Natural killer cell treated with Interleukin-12 subunit alpha and Interleukin-12 subunit beta and Interleukin-15 and Interleukin-18, amount 100 ng/mL, for 72 hours (primary cell): ENCODE measurements at regions not wholly inside any gene's neighbourhood (a gene's known extent, or its start where the extent isn't known, plus 50 kb on each side); places are given as distances from the start of the nearest gene placed in this dataset.

ENCODE experiments used
- ATAC-seq, 2 donors: fragments of 150-1000 bp; cut with Tn5 transposase in 1 of 2; sonication (Bioruptor Pico), chemical (Tn5 transposase) in 1 of 2; 2 replicates each; pipeline ENCODE4 v1.10.0; 2021
- DNase-seq: peaks from one replicate; pipeline ENCODE4 v3.0.0; 2022; ENCODE audit warnings: low spot score
- H3K27ac Mint-ChIP-seq, 2 donors: 1 replicate in 1 of 2; 2 replicates in 1 of 2; pipeline ENCODE4 v1.8.0; 2022; ENCODE audit warnings: mixed read lengths in 2 of 2, mild to moderate bottlenecking in 1 of 2, moderate library complexity in 1 of 2
- H3K27me3 Mint-ChIP-seq, 2 donors: 1 replicate in 1 of 2; 2 replicates in 1 of 2; pipeline ENCODE4 v1.8.0; 2022; ENCODE audit warnings: mixed read lengths in 2 of 2
- H3K36me3 Mint-ChIP-seq: one replicate; pipeline ENCODE4 v1.8.0; 2022; ENCODE audit warnings: mixed read lengths
- H3K4me1 Mint-ChIP-seq, 2 donors: 1 replicate in 1 of 2; 2 replicates in 1 of 2; pipeline ENCODE4 v1.8.0; 2022; ENCODE audit warnings: low read depth in 2 of 2, mixed read lengths in 2 of 2, mild to moderate bottlenecking in 1 of 2
- H3K4me3 Mint-ChIP-seq: one replicate; pipeline ENCODE4 v1.8.0; 2022; ENCODE audit warnings: mixed read lengths
- H3K9me3 Mint-ChIP-seq: 2 replicates; pipeline ENCODE4 v1.8.0; 2022; ENCODE audit warnings: mixed read lengths

DNA sequence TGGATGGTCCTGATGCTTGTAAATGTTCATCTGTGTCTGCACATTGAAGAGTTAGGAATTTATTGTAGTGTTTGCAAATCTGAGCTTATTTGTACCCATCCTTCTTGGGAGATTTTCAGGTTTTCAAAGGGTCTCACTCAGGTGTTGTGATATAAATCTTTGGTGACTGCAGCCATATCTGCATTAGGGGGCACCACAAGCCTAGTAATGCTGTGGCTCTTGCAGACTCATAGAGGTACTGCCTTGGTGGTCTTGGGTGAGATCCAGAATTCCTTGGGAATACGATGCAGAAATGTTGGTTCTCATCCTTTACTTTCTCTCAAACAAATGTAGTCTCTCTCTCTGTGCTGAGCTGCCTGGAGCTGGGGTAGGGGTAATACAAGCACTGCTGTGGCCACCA is 405.9 kb downstream of the TTLL7 start:
- H3K4me1 Mint-ChIP-seq = no peaks in the 10 kb centered on the region

GRCh38 chr1:83588140-83588539 is 410.8 kb downstream of the TTLL7 start:
- DNase-seq = no peak
- H3K36me3 Mint-ChIP-seq = no peaks in the 10 kb centered on the region
- no peaks in the 10 kb centered on the region for H3K4me1 Mint-ChIP-seq
- H3K4me3 Mint-ChIP-seq = no peak overlapping the region
- H3K27ac Mint-ChIP-seq = no peak overlapping the region
- no peaks in the 10 kb centered on the region for H3K27me3 Mint-ChIP-seq
- H3K9me3 Mint-ChIP-seq = peaks cover 36% of the 10 kb centered on the region
- ATAC-seq = no peak

More for the DNA sequence above, 405.9 kb downstream of the TTLL7 start:
- Mint-ChIP-seq H3K36me3 (no peaks in the 10 kb centered on the region), H3K9me3 (peaks cover 26% of the 10 kb centered on the region), H3K27me3 (no peaks in the 10 kb centered on the region), H3K27ac (no peak overlapping the region), H3K4me3 (no peak overlapping the region)
- ATAC-seq = no peak
- DNase-seq = no peak

GRCh38 chr1:83583351-83584014 is 415.4 kb downstream of the TTLL7 start:
- Mint-ChIP-seq H3K4me3 (no peak overlapping the region), H3K36me3 (no peaks in the 10 kb centered on the region), H3K27me3 (no peaks in the 10 kb centered on the region), H3K27ac (no peak overlapping the region), H3K9me3 (peaks cover 20% of the 10 kb centered on the region), H3K4me1 (no peaks in the 10 kb centered on the region)
- no peak for DNase-seq
- no peak for ATAC-seq

- Mint-ChIP-seq H3K27ac (no peak overlapping the region), H3K9me3 (peaks cover 18% of the 10 kb centered on the region), H3K27me3 (no peaks in the 10 kb centered on the region), H3K4me3 (no peak overlapping the region), H3K36me3 (no peaks in the 10 kb centered on the region), H3K4me1 (no peaks in the 10 kb centered on the region)
- ATAC-seq = no peak
- DNase-seq = no peak
Observed at GRCh38 chr1:83581747-83582146, 417.2 kb downstream of the TTLL7 start.

GRCh38 chr1:83574791-83575190 is 424.1 kb downstream of the TTLL7 start:
- Mint-ChIP-seq H3K4me3 (no peak overlapping the region), H3K4me1 (no peaks in the 10 kb centered on the region), H3K36me3 (no peaks in the 10 kb centered on the region), H3K27ac (no peak overlapping the region), H3K27me3 (no peaks in the 10 kb centered on the region), H3K9me3 (peaks cover 7% of the 10 kb centered on the region)
- DNase-seq = no peak
- ATAC-seq = no peak

- no peaks in the 10 kb centered on the region for H3K36me3 Mint-ChIP-seq
- peaks cover 14% of the 10 kb centered on the region for H3K9me3 Mint-ChIP-seq
- DNase-seq (no peak), ATAC-seq (no peak)
- no peaks in the 10 kb centered on the region for H3K4me1 Mint-ChIP-seq
- H3K27me3 Mint-ChIP-seq = no peaks in the 10 kb centered on the region
- H3K27ac Mint-ChIP-seq = no peak overlapping the region
- H3K4me3 Mint-ChIP-seq = no peak overlapping the region
Observed at GRCh38 chr1:83573776-83574175, 425.2 kb downstream of the TTLL7 start.

DNA sequence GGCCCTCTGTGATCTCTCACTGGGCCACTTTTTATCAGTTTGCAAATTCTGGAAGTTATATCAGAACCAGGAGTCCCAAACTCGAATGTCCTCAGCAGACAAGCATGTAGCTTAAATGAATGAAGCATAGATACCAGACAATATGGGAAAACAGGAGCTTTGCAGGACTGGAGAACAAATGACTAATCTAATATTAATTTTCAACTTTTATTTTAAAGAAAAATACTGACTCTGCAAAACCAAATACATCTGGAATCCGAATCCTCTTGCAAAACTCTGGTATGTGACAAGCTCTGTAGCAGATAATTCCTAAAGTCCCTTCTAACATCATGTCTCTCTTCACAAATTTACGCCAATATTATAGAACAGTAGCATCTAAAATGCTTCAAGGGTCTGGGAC is 427.4 kb downstream of the TTLL7 start:
- Mint-ChIP-seq H3K4me1 (no peaks in the 10 kb centered on the region), H3K27ac (no peak overlapping the region), H3K9me3 (peaks cover 13% of the 10 kb centered on the region), H3K4me3 (no peak overlapping the region), H3K36me3 (no peaks in the 10 kb centered on the region), H3K27me3 (no peaks in the 10 kb centered on the region)
- DNase-seq = no peak
- no peak for ATAC-seq

DNA sequence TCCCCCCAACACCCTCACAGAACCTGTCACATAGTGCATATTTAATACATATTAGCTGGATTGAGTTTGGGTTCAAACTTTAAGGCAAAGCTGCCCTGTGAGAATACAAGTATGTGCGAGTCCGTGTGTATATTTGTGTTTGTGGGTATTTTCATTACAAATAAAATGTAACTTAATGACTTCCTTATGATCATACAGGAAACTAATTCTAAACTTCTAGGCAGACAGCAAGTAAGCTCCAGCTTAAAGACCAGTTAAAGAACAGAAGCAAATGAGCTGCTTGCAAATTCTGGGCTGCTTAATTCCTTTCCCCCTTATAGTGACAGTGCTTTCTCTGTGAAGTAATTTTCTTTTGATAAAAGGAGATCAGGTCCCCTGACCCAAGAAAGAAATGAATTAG is 437.6 kb downstream of the TTLL7 start:
- H3K9me3 Mint-ChIP-seq = peaks cover 14% of the 10 kb centered on the region
- no peak overlapping the region for H3K27ac Mint-ChIP-seq
- ATAC-seq (no peak), DNase-seq (no peak)
- no peaks in the 10 kb centered on the region for H3K27me3 Mint-ChIP-seq
- H3K36me3 Mint-ChIP-seq = no peaks in the 10 kb centered on the region
- no peak overlapping the region for H3K4me3 Mint-ChIP-seq
- H3K4me1 Mint-ChIP-seq = no peaks in the 10 kb centered on the region

DNA sequence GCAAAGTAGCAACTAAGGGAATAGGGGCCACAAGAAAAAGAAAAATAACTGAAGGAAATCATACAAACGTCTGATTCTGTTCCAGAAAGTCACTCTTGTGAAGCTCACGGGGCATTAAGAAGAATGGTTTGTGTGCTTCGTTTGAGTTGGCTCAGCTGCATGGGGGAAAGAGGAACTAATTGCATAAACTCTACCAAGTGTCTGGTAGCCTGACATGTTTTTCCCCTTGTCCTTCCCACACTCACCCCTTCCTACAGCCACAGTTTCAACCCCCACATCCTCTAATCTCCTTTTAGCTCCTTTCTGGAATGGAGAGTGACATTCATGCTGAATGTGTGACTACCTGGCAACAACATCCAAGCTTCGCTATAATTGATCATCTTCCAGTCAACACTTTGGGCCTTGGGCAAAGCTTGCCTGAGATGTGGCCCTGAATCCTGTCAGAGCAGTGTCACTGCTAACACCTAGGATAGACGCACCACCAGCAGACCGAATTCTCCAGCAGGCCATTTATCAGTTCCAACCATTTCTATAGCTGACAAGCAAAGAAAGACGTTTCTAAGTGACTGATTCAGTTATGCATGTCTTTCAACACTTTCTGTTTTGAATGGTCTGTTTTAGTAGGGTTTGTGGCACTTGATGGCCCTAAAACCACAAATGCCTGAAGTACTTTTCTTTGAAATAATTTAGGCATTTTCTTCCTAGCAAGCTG is 439.6 kb downstream of the TTLL7 start:
- ATAC-seq (no peak), DNase-seq (no peak)
- no peaks in the 10 kb centered on the region for H3K36me3 Mint-ChIP-seq
- H3K9me3 Mint-ChIP-seq = peaks cover 11% of the 10 kb centered on the region
- no peaks in the 10 kb centered on the region for H3K4me1 Mint-ChIP-seq
- no peak overlapping the region for H3K4me3 Mint-ChIP-seq
- no peaks in the 10 kb centered on the region for H3K27me3 Mint-ChIP-seq
- no peak overlapping the region for H3K27ac Mint-ChIP-seq

- ATAC-seq = no peak
- Mint-ChIP-seq H3K27me3 (no peaks in the 10 kb centered on the region), H3K4me1 (no peaks in the 10 kb centered on the region), H3K36me3 (no peaks in the 10 kb centered on the region), H3K9me3 (peaks cover 13% of the 10 kb centered on the region), H3K4me3 (no peak overlapping the region), H3K27ac (no peak overlapping the region)
- no peak for DNase-seq
Observed at GRCh38 chr1:83555871-83556270, 443.1 kb downstream of the TTLL7 start.

- DNase-seq (no peak), ATAC-seq (no peak)
- Mint-ChIP-seq H3K27me3 (no peaks in the 10 kb centered on the region), H3K4me1 (no peaks in the 10 kb centered on the region), H3K36me3 (no peaks in the 10 kb centered on the region), H3K4me3 (no peak overlapping the region), H3K27ac (no peak overlapping the region), H3K9me3 (peaks cover 15% of the 10 kb centered on the region)
Observed at GRCh38 chr1:83554174-83554573, 444.8 kb downstream of the TTLL7 start.

- ATAC-seq (no peak), DNase-seq (no peak)
- no peaks in the 10 kb centered on the region for H3K4me1 Mint-ChIP-seq
- peaks cover 15% of the 10 kb centered on the region for H3K9me3 Mint-ChIP-seq
- no peaks in the 10 kb centered on the region for H3K27me3 Mint-ChIP-seq
- no peak overlapping the region for H3K27ac Mint-ChIP-seq
- no peak overlapping the region for H3K4me3 Mint-ChIP-seq
- no peaks in the 10 kb centered on the region for H3K36me3 Mint-ChIP-seq
Observed at GRCh38 chr1:83552820-83553219, 446.1 kb downstream of the TTLL7 start.

DNA sequence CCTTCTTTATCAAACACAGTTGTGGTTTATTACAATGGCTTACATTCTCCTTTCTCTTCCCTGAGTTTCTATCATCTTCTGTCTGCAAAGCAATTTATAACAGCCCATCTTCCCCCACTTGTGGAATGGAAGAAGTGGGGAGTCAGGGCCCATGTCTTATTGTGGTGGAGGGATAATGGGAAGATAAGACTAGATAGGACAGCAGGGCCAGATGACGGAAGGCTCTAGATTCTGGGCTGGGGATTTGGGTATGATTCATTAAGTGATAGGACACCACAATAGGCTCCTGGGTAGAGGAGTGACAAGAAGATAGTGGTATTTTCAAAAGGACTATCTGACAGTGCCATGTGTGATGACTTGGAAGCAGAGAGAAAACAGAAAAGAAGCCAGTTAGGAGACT is 450.6 kb downstream of the TTLL7 start:
- DNase-seq (no peak), ATAC-seq (no peak)
- Mint-ChIP-seq H3K9me3 (peaks cover 8% of the 10 kb centered on the region), H3K4me1 (no peaks in the 10 kb centered on the region), H3K27ac (no peak overlapping the region), H3K4me3 (no peak overlapping the region), H3K27me3 (no peaks in the 10 kb centered on the region), H3K36me3 (no peaks in the 10 kb centered on the region)

GRCh38 chr1:83547901-83548300 is 451.0 kb downstream of the TTLL7 start:
- no peaks in the 10 kb centered on the region for H3K36me3 Mint-ChIP-seq
- no peak overlapping the region for H3K4me3 Mint-ChIP-seq
- H3K9me3 Mint-ChIP-seq = peaks cover 8% of the 10 kb centered on the region
- no peaks in the 10 kb centered on the region for H3K4me1 Mint-ChIP-seq
- no peak for DNase-seq
- H3K27me3 Mint-ChIP-seq = no peaks in the 10 kb centered on the region
- no peak for ATAC-seq
- no peak overlapping the region for H3K27ac Mint-ChIP-seq

DNA sequence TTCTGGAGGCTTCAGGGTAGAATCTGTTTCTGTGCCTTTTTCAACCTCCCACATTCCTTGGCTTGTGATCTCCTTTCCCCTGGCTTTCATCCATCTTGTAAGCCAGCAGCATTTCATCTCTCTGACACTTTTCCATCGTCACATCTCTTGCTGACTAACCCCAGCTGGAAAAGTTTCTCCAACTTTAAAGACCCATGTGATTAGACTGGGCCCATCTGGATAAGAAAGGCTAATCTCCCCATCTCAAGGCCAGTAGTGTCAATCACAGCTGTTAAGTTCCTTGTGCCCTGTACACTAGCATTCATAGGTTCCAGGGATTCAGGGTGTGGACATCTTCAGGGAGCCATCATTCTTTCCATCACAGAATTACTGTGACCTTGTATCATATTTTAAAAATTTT is 452.1 kb downstream of the TTLL7 start:
- no peak for ATAC-seq
- no peak for DNase-seq
- H3K4me1 Mint-ChIP-seq = no peaks in the 10 kb centered on the region
- peaks cover 11% of the 10 kb centered on the region for H3K9me3 Mint-ChIP-seq
- H3K27ac Mint-ChIP-seq = no peak overlapping the region
- H3K4me3 Mint-ChIP-seq = no peak overlapping the region
- no peaks in the 10 kb centered on the region for H3K36me3 Mint-ChIP-seq
- H3K27me3 Mint-ChIP-seq = no peaks in the 10 kb centered on the region
